HG03460 (cell line): ENCODE measurements at regions not wholly inside any gene's neighbourhood (a gene's known extent, or its start where the extent isn't known, plus 50 kb on each side); places are given as distances from the start of the nearest gene placed in this dataset.
"Not testable (repeated sequence)": the region's sequence is repeated elsewhere in the genome, so short reads cannot be mapped to it uniquely, and the experiment has no call there.

Source experiments
- ATAC-seq: cut with Tn5 transposase; IDR thresholded peaks from one replicate; pipeline ENCODE4 v1.9.1; 2021; ENCODE audit not compliant: unreplicated experiment

- no peak for ATAC-seq
Measured at GRCh38 chr3:168977716-168978374, 685.7 kb downstream of the MECOM start.

- no peak for ATAC-seq
Measured at GRCh38 chr3:168976969-168977368, 686.5 kb downstream of the MECOM start.

GRCh38 chr3:168975576-168975975 is 687.9 kb downstream of the MECOM start:
- ATAC-seq = no peak

GRCh38 chr3:168974617-168975403 is 688.7 kb downstream of the MECOM start:
- ATAC-seq = no peak

GRCh38 chr3:168973897-168974296 is 689.6 kb downstream of the MECOM start:
- ATAC-seq = no peak

- no peak for ATAC-seq
Measured at GRCh38 chr3:168973206-168973605, 690.3 kb downstream of the MECOM start.

- ATAC-seq = no peak
Measured at GRCh38 chr3:168968609-168969008, 694.9 kb downstream of the MECOM start.

GRCh38 chr3:168964736-168965135 is 698.8 kb downstream of the MECOM start:
- ATAC-seq = no peak

- no peak for ATAC-seq
Measured at GRCh38 chr3:168961271-168961670, 702.2 kb downstream of the MECOM start.

- ATAC-seq = no peak
Measured at GRCh38 chr3:168959731-168960130, 703.8 kb downstream of the MECOM start.

GRCh38 chr3:168958466-168958865 is 705.0 kb downstream of the MECOM start:
- no peak for ATAC-seq

- ATAC-seq = no peak
Measured at GRCh38 chr3:168956076-168956475, 707.4 kb downstream of the MECOM start.

GRCh38 chr3:168952551-168952950 is 711.0 kb downstream of the MECOM start:
- ATAC-seq = no peak

- no peak for ATAC-seq
Measured at GRCh38 chr3:168951884-168952283, 711.6 kb downstream of the MECOM start.

GRCh38 chr3:168951368-168951767 is 712.1 kb downstream of the MECOM start:
- ATAC-seq = no peak

GRCh38 chr3:168950622-168951021 is 712.9 kb downstream of the MECOM start:
- no peak for ATAC-seq

GRCh38 chr3:168939651-168940238 is 723.8 kb downstream of the MECOM start:
- ATAC-seq = no peak

- no peak for ATAC-seq
Measured at GRCh38 chr3:168933614-168934013, 729.9 kb downstream of the MECOM start.

- not testable (repeated sequence) for ATAC-seq
Measured at GRCh38 chr3:168929997-168930396, 733.5 kb downstream of the MECOM start.

GRCh38 chr3:168926426-168926825 is 737.1 kb downstream of the MECOM start:
- no peak for ATAC-seq

GRCh38 chr3:168925568-168925967 is 737.9 kb downstream of the MECOM start:
- no peak for ATAC-seq

GRCh38 chr3:168914662-168915061 is 748.9 kb downstream of the MECOM start:
- ATAC-seq = no peak
